ENCODE measurements at regions not wholly inside any gene's neighbourhood (a gene's known extent, or its start where the extent isn't known, plus 50 kb on each side); places are given as distances from the start of the nearest gene placed in this dataset.

GRCh38 chr13:40329781-40330485, 336.5 kb downstream of the FOXO1 start:
- Histone ChIP-seq H3K4me3 (ENCODE audit: low read depth, low read length) (no peak overlapping the region), H3K36me3 (ENCODE audit: control insufficient read depth in 2 of 2, insufficient read depth in 1 of 2, low read length in 2 of 2) (no peaks in the 10 kb centered on the region), H3K4me1 (ENCODE audit: control insufficient read depth, insufficient read depth, low read length) (no peaks in the 10 kb centered on the region), H3K9me3 (ENCODE audit: control insufficient read depth, insufficient read depth, low read depth, low read length) (no peaks in the 10 kb centered on the region), H3K27ac (ENCODE audit: extremely low read depth, low read depth, low read length) (no peak overlapping the region)
- TF ChIP-seq ZNF214 (tag by site-specific recombination; IDR thresholded peaks at IDR 0.05; ENCODE audit: borderline replicate concordance) (no peak), FEZF1 (tag by site-specific recombination; IDR thresholded peaks at IDR 0.05) (no peak), ZBTB48 (tag by site-specific recombination; IDR thresholded peaks at IDR 0.05) (no peak), SCRT1 (tag by site-specific recombination; IDR thresholded peaks at IDR 0.05; ENCODE audit: borderline replicate concordance) (no peak), HOXC10 (CRISPR knock-in tag; IDR thresholded peaks at IDR 0.05) (no peak), ZNF449 (tag by site-specific recombination; IDR thresholded peaks at IDR 0.05) (no peak), ZNF239 (tag by site-specific recombination; IDR thresholded peaks at IDR 0.05) (no peak)
- POLR2A ChIA-PET = no interaction called here
- CTCF ChIA-PET = no interaction called here

DNA sequence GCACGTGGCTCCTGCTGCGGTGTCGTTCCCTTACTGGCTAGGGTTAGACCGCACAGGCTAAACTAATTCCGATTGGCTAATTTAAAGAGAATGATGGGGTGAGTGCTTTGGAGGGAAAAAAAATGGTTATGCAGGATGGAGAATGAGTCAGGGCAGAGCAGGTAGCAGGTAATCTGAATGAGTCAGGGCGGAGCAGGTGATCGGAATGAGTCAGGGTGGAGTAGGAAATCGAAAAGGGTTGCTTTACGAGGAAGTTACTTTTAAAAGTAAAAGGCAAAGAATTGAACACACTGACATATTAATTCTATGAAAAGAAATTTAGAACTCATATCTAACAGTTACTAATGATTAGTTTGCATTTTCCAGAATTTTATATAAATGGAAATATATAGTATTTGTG, 335.5 kb downstream of the FOXO1 start:
- ChIA-PET POLR2A (no interaction called here), CTCF (no interaction called here)
- Histone ChIP-seq H3K36me3 (ENCODE audit: control insufficient read depth in 2 of 2, insufficient read depth in 1 of 2, low read length in 2 of 2) (no peaks in the 10 kb centered on the region), H3K4me3 (ENCODE audit: low read depth, low read length) (no peak overlapping the region), H3K27ac (ENCODE audit: extremely low read depth, low read depth, low read length) (no peak overlapping the region), H3K4me1 (ENCODE audit: control insufficient read depth, insufficient read depth, low read length) (no peaks in the 10 kb centered on the region), H3K9me3 (ENCODE audit: control insufficient read depth, insufficient read depth, low read depth, low read length) (no peaks in the 10 kb centered on the region)
- TF ChIP-seq, protein P1, sequence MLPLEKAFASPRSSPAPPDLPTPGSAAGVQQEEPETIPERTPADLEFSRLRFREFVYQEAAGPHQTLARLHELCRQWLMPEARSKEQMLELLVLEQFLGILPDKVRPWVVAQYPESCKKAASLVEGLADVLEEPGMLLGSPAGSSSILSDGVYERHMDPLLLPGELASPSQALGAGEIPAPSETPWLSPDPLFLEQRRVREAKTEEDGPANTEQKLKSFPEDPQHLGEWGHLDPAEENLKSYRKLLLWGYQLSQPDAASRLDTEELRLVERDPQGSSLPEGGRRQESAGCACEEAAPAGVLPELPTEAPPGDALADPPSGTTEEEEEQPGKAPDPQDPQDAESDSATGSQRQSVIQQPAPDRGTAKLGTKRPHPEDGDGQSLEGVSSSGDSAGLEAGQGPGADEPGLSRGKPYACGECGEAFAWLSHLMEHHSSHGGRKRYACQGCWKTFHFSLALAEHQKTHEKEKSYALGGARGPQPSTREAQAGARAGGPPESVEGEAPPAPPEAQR (tag by site-specific recombination; IDR thresholded peaks at IDR 0.05) = no peak
- TF ChIP-seq ZBTB17 (tag by site-specific recombination; IDR thresholded peaks at IDR 0.05) (no peak), MEIS1 (CRISPR knock-in tag; IDR thresholded peaks at IDR 0.05; ENCODE audit: borderline replicate concordance) (no peak), TCF7L2 (IDR thresholded peaks at IDR 0.05; ENCODE audit: borderline replicate concordance, low read depth, low read length) (no peak), ZNF76 (tag by site-specific recombination; IDR thresholded peaks at IDR 0.05; ENCODE audit: borderline replicate concordance, low read depth) (no peak), YY1 (tag by site-specific recombination; IDR thresholded peaks at IDR 0.05) (no peak), PATZ1 (tag by site-specific recombination; IDR thresholded peaks at IDR 0.05) (no peak)

DNA sequence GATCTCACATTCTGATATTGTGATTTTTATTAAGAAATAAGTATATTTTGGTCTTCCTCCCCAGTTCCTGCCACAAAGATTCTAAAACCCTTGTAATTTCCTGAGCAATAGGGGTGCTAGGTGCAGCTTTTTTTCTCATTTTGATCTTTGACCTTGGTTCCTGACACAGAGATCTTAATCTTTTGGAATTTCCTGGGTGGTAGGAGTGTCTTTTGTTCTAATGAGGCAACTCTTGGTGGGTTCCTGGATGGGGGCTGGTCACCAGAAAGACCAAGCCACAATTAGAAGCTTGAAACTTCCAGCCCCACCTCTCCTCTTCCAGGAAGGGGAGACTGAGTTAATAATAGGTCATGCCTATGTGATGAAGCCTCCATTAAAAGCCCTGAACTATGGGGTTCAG, 334.6 kb downstream of the FOXO1 start:
- Histone ChIP-seq H3K36me3 (ENCODE audit: control insufficient read depth in 2 of 2, insufficient read depth in 1 of 2, low read length in 2 of 2) (no peaks in the 10 kb centered on the region), H3K27ac (ENCODE audit: extremely low read depth, low read depth, low read length) (no peak overlapping the region), H3K4me1 (ENCODE audit: control insufficient read depth, insufficient read depth, low read length) (no peaks in the 10 kb centered on the region), H3K9me3 (ENCODE audit: control insufficient read depth, insufficient read depth, low read depth, low read length) (no peaks in the 10 kb centered on the region), H3K4me3 (ENCODE audit: low read depth, low read length) (no peak overlapping the region)
- CTCF ChIA-PET = no interaction called here
- TF ChIP-seq ZNF596 (tag by site-specific recombination; IDR thresholded peaks at IDR 0.05) = no peak
- no peak for TF ChIP-seq ZNF202 (tag by site-specific recombination; IDR thresholded peaks at IDR 0.05; ENCODE audit: borderline replicate concordance)
- TF ChIP-seq GLIS1 (tag by site-specific recombination; IDR thresholded peaks at IDR 0.05) = no peak
- TF ChIP-seq BCL11B (tag by site-specific recombination; IDR thresholded peaks at IDR 0.05; ENCODE audit: low read depth) = no peak
- TF ChIP-seq, protein P2, sequence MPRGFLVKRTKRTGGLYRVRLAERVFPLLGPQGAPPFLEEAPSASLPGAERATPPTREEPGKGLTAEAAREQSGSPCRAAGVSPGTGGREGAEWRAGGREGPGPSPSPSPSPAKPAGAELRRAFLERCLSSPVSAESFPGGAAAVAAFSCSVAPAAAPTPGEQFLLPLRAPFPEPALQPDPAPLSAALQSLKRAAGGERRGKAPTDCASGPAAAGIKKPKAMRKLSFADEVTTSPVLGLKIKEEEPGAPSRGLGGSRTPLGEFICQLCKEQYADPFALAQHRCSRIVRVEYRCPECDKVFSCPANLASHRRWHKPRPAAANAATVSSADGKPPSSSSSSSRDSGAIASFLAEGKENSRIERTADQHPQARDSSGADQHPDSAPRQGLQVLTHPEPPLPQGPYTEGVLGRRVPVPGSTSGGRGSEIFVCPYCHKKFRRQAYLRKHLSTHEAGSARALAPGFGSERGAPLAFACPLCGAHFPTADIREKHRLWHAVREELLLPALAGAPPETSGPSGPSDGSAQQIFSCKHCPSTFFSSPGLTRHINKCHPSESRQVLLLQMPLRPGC (tag by site-specific recombination; IDR thresholded peaks at IDR 0.05) = no peak
- TF ChIP-seq ZNF521 (tag by site-specific recombination; IDR thresholded peaks at IDR 0.05) = no peak
- POLR2A ChIA-PET = no interaction called here
